Ascending aorta (tissue), 2 donors: ENCODE measurements at regions not wholly inside any gene's neighbourhood (a gene's known extent, or its start where the extent isn't known, plus 50 kb on each side); places are given as distances from the start of the nearest gene placed in this dataset.

ENCODE experiments used
- DNase-seq, 2 donors: peaks; one replicate each; pipeline ENCODE4 v3.0.0-alpha.2; 2019; ENCODE audit warnings: low spot score in 2 of 2
- H3K27ac ChIP-seq, 2 donors: fragments of 200-600 bp; sonication (generic); one replicate each; pipeline ENCODE4 v1.5.1; 2016 to 2017; ENCODE audit warnings: mild to moderate bottlenecking in 1 of 2
- H3K27me3 ChIP-seq: fragments of 200-600 bp; sonication (generic); one replicate; pipeline ENCODE4 v1.5.1; 2017
- H3K36me3 ChIP-seq, 2 donors: fragments of 200-600 bp; sonication (generic); one replicate each; pipeline ENCODE4 v1.5.1; 2016
- H3K4me1 ChIP-seq, 2 donors: fragments of 200-600 bp; sonication (generic); one replicate each; pipeline ENCODE4 v1.5.1; 2016 to 2017; ENCODE audit warnings: mild to moderate bottlenecking in 1 of 2
- H3K4me3 ChIP-seq, 2 donors: fragments of 200-600 bp; sonication (generic); one replicate each; pipeline ENCODE4 v1.5.1; 2016 to 2017; ENCODE audit warnings: mild to moderate bottlenecking in 1 of 2
- H3K9me3 ChIP-seq, 2 donors: fragments of 200-600 bp; sonication (generic); one replicate each; pipeline ENCODE4 v1.5.1; 2016
- intact Hi-C: fragments of 100-400 bp; cut with DNase I; formaldehyde crosslinking; loops from one replicate; pipeline ENCODE4 v1.15.1; 2023
- TF ChIP-seq, protein P1 (sequence below), 3 experiments: fragments of 200-600 bp in 2 of 3; fragments of 450-650 bp in 1 of 3; sonication (generic) in 2 of 3; IDR thresholded peaks; one replicate each; pipeline ENCODE4 v1.5.1; 2016 to 2019; ENCODE audit warnings: antibody characterized with exemption in 3 of 3, mild to moderate bottlenecking in 1 of 3, moderate library complexity in 1 of 3

DNA sequence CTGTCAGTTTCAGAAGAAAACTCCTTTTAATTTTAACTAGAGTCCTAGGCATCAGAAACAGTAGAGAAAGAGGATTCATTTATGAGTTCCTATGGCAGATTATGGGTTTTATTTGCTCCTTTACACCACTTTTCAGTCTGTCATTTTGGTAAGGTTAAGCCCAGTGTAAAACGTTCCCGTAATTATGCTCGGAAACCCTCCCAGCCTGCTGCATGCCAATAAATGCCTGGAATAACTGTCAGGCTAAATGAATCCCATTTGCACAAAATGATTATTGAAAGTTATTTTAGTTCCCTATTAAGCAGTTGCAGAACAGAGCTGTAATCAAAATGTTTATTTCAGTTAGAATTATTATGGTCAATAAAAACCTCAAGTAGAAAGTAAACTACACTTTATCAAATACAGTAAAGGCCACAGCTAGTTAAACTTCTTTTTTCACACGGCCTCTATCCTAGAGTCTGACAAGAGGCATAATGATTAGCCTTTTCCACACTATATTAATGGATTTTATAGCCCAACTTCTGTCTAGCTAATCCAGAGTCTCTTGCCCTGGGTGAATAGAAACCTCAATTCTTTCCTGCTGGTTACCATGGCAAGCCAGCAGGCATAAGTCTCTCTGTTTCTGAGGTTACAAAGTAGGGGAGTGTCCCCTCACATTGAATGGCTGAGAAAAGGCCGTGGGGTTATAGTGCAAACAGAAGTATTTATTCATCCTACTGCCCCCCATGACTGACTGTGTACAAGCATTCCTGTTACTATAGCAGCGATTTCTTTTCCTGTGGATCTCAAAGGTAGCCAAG lies 80.8 kb upstream of the NPVF start:
- Histone ChIP-seq H3K9me3 (no peaks in the 10 kb centered on the region), H3K27ac (no peak overlapping the region), H3K4me1 (no peaks in the 10 kb centered on the region), H3K36me3 (no peaks in the 10 kb centered on the region), H3K27me3 (no peaks in the 10 kb centered on the region), H3K4me3 (no peak overlapping the region)
- TF ChIP-seq, protein P1, sequence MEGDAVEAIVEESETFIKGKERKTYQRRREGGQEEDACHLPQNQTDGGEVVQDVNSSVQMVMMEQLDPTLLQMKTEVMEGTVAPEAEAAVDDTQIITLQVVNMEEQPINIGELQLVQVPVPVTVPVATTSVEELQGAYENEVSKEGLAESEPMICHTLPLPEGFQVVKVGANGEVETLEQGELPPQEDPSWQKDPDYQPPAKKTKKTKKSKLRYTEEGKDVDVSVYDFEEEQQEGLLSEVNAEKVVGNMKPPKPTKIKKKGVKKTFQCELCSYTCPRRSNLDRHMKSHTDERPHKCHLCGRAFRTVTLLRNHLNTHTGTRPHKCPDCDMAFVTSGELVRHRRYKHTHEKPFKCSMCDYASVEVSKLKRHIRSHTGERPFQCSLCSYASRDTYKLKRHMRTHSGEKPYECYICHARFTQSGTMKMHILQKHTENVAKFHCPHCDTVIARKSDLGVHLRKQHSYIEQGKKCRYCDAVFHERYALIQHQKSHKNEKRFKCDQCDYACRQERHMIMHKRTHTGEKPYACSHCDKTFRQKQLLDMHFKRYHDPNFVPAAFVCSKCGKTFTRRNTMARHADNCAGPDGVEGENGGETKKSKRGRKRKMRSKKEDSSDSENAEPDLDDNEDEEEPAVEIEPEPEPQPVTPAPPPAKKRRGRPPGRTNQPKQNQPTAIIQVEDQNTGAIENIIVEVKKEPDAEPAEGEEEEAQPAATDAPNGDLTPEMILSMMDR (IDR thresholded peaks at IDR 0.05) = no peak
- intact Hi-C loops = no loop called here
- no peak for DNase-seq

DNA sequence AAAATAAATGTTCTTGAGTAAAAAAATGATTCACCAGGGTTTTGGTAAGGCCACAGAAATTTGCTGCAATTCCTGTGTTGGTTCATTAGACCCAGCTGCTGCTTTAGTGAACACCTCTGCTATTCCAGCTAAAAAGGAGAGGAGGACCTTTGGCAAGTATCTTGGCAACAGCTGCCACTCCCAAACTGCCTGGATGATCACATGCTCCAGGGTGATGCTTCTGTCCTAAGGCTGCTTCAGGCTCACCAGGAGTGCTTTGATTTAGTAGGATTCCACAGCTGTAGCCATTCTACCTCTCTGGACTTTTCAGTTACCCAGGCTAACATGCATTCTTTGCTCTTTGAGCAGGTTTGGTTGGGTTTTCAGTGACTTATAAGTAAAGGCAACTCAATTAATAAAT lies 82.6 kb upstream of the NPVF start:
- TF ChIP-seq, protein P1 (IDR thresholded peaks at IDR 0.05) = no peak
- Histone ChIP-seq H3K4me1 (no peaks in the 10 kb centered on the region), H3K27ac (no peak overlapping the region), H3K27me3 (no peaks in the 10 kb centered on the region), H3K4me3 (no peak overlapping the region), H3K36me3 (no peaks in the 10 kb centered on the region), H3K9me3 (no peaks in the 10 kb centered on the region)
- intact Hi-C loops = no loop called here
- DNase-seq = no peak

DNA sequence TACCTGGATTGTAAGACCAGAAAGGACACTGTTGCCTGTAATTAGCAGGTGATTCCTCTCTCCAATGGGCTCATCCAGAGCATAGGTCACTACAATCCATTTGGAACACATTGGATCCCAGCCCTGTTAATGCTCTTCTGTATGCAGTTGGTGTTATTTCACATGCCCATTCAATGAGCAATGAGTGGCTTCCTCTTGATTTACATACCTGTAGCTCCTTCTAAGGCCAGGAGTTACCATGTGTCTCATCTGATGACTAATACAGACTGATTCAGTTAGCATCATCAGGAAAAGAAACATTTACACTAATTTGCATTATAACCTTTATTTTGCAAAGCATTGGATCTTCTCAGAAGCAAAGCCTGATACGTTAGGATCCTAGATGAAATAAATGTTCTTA lies 83.1 kb upstream of the NPVF start:
- Histone ChIP-seq H3K36me3 (no peaks in the 10 kb centered on the region), H3K27me3 (no peaks in the 10 kb centered on the region), H3K4me3 (no peak overlapping the region), H3K27ac (no peak overlapping the region), H3K4me1 (no peaks in the 10 kb centered on the region), H3K9me3 (no peaks in the 10 kb centered on the region)
- intact Hi-C loops = no loop called here
- no peak for DNase-seq
- TF ChIP-seq, protein P1 (IDR thresholded peaks at IDR 0.05) = no peak

DNA sequence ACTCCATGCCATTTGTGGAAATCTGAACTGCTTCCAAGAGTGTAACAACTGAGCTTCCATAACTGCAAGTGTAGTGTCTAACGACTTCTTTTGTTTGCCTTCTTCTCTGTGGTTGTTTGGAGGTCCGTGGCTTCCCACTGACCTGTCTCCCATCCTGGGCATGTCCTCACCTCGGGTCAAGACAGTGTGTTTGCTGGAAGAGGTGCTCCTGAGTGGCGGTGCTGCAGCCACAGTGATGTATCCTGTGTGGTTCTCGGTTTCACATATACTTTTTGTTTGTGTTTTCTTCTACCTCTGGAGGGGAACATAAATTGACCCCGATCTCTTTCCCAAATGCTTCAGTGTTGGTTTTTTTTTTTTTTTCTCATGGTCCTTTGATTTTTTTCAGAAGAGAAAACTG lies 84.7 kb upstream of the NPVF start:
- no peaks in the 10 kb centered on the region for H3K27me3 ChIP-seq
- H3K4me1 ChIP-seq = no peaks in the 10 kb centered on the region
- TF ChIP-seq, protein P1 (IDR thresholded peaks at IDR 0.05) = no peak
- H3K27ac ChIP-seq = no peak overlapping the region
- H3K36me3 ChIP-seq = no peaks in the 10 kb centered on the region
- H3K9me3 ChIP-seq = no peaks in the 10 kb centered on the region
- intact Hi-C loops = no loop called here
- no peak overlapping the region for H3K4me3 ChIP-seq
- DNase-seq = no peak

DNA sequence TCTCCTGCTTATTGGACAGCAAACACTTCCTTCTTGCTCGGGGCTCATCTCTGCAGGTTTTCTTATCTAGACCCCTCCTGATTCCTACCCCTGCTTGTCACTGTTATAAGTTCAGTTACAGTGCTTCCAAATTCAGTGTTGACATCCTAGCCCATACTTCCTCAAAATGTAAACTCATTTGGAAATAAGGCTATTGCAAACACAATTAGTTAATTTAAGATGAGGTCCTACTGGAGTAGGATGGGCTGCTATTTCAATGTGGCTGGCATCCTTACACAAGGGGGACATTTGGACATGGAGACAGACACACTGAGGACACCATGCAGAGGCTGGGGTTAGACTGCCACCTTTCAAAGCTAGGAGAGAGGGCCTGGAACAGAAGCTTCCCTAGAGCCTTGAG lies 85.2 kb upstream of the NPVF start:
- no peaks in the 10 kb centered on the region for H3K4me1 ChIP-seq
- no peak overlapping the region for H3K4me3 ChIP-seq
- H3K9me3 ChIP-seq = no peaks in the 10 kb centered on the region
- H3K27me3 ChIP-seq = no peaks in the 10 kb centered on the region
- no peak for DNase-seq
- no peaks in the 10 kb centered on the region for H3K36me3 ChIP-seq
- intact Hi-C loops = no loop called here
- TF ChIP-seq, protein P1 (IDR thresholded peaks at IDR 0.05) = no peak
- H3K27ac ChIP-seq = no peak overlapping the region
